ENCODE measurements at regions not wholly inside any gene's neighbourhood (a gene's known extent, or its start where the extent isn't known, plus 50 kb on each side); places are given as distances from the start of the nearest gene placed in this dataset.

GRCh38 chr2:128799284-128799552 lies 480.6 kb upstream of the HS6ST1 start:
- no peak overlapping the region for H3K4me3 ChIP-seq (replicated peaks; ENCODE audit: insufficient read depth, low read length)
- no peak for TF ChIP-seq GABPA (IDR thresholded peaks at IDR 0.05; ENCODE audit: low read depth)
- no peak for TF ChIP-seq REST (IDR thresholded peaks at IDR 0.05; ENCODE audit: insufficient replicate concordance, low read depth)
- TF ChIP-seq POLR2AphosphoS5 (IDR thresholded peaks at IDR 0.05; ENCODE audit: low read depth), result no peak
- no peak for TF ChIP-seq CTCF (IDR thresholded peaks at IDR 0.05; ENCODE audit: insufficient read depth, low read length)
- TF ChIP-seq SPI1 (IDR thresholded peaks at IDR 0.05; ENCODE audit: borderline replicate concordance, low read depth), result no peak
- H3K27ac ChIP-seq (replicated peaks), result no peak overlapping the region
- no peak for DNase-seq (ENCODE audit: low read depth in 1 of 2, low spot score in 1 of 2)
- peaks cover 2% of the 10 kb centered on the region for H3K27me3 ChIP-seq (ENCODE audit: insufficient read depth, poor library complexity, severe bottlenecking)

GRCh38 chr2:128799730-128800129 lies 481.1 kb upstream of the HS6ST1 start:
- TF ChIP-seq CTCF (IDR thresholded peaks at IDR 0.05; ENCODE audit: insufficient read depth, low read length) (no peak), REST (IDR thresholded peaks at IDR 0.05; ENCODE audit: insufficient replicate concordance, low read depth) (no peak), GABPA (IDR thresholded peaks at IDR 0.05; ENCODE audit: low read depth) (no peak), POLR2AphosphoS5 (IDR thresholded peaks at IDR 0.05; ENCODE audit: low read depth) (no peak), SPI1 (IDR thresholded peaks at IDR 0.05; ENCODE audit: borderline replicate concordance, low read depth) (no peak)
- H3K27me3 ChIP-seq (ENCODE audit: insufficient read depth, poor library complexity, severe bottlenecking), result peaks cover 2% of the 10 kb centered on the region
- no peak for DNase-seq (ENCODE audit: low read depth in 1 of 2, low spot score in 1 of 2)
- H3K4me3 ChIP-seq (replicated peaks; ENCODE audit: insufficient read depth, low read length), result no peak overlapping the region
- no peak overlapping the region for H3K27ac ChIP-seq (replicated peaks)

GRCh38 chr2:128801576-128801975 lies 482.9 kb upstream of the HS6ST1 start:
- no peak for DNase-seq (ENCODE audit: low read depth in 1 of 2, low spot score in 1 of 2)
- H3K27ac ChIP-seq (replicated peaks), result no peak overlapping the region
- H3K27me3 ChIP-seq (ENCODE audit: insufficient read depth, poor library complexity, severe bottlenecking), result peaks cover 2% of the 10 kb centered on the region
- TF ChIP-seq GABPA (IDR thresholded peaks at IDR 0.05; ENCODE audit: low read depth) (no peak), SPI1 (IDR thresholded peaks at IDR 0.05; ENCODE audit: borderline replicate concordance, low read depth) (no peak), POLR2AphosphoS5 (IDR thresholded peaks at IDR 0.05; ENCODE audit: low read depth) (no peak), REST (IDR thresholded peaks at IDR 0.05; ENCODE audit: insufficient replicate concordance, low read depth) (no peak), CTCF (IDR thresholded peaks at IDR 0.05; ENCODE audit: insufficient read depth, low read length) (no peak)
- H3K4me3 ChIP-seq (replicated peaks; ENCODE audit: insufficient read depth, low read length), result no peak overlapping the region

Data from HL-60 (cell line).